Smooth muscle cell (in vitro differentiated cells): ENCODE measurements at regions not wholly inside any gene's neighbourhood (a gene's known extent, or its start where the extent isn't known, plus 50 kb on each side); places are given as distances from the start of the nearest gene placed in this dataset.

Experiments used
- DNase-seq: peaks from one replicate; lab custom pipeline; 2025; ENCODE audit not compliant: unreplicated experiment; lab: John Stamatoyannopoulos, UW
- H2AFZ ChIP-seq: fragments of 200-600 bp; sonication (generic); 2 replicates; pipeline ENCODE4 v1.6.0; 2016; ENCODE audit warnings: antibody characterized with exemption, low read depth, mild to moderate bottlenecking
- H3F3A ChIP-seq: fragments of 200-600 bp; sonication (generic); 2 replicates; pipeline ENCODE4 v1.6.0; 2017; ENCODE audit warnings: antibody characterized with exemption, low read depth
- H3K27ac ChIP-seq: fragments of 200-600 bp; sonication (generic); 2 replicates; pipeline ENCODE4 v1.5.1; 2016; ENCODE audit warnings: low read depth, mild to moderate bottlenecking
- H3K27me3 ChIP-seq: fragments of 200-600 bp; sonication (generic); 2 replicates; pipeline ENCODE4 v1.6.1; 2016; ENCODE audit warnings: low read depth, mild to moderate bottlenecking
- H3K36me3 ChIP-seq: fragments of 200-600 bp; sonication (generic); 2 replicates; pipeline ENCODE4 v1.5.1; 2016; ENCODE audit warnings: low read depth
- H3K4me1 ChIP-seq: fragments of 200-600 bp; sonication (generic); 2 replicates; pipeline ENCODE4 v1.5.1; 2016; ENCODE audit warnings: low read depth
- H3K4me2 ChIP-seq: fragments of 200-600 bp; sonication (generic); 2 replicates; pipeline ENCODE4 v1.6.0; 2016; ENCODE audit warnings: mild to moderate bottlenecking
- H3K4me3 ChIP-seq: fragments of 200-600 bp; sonication (generic); 2 replicates; pipeline ENCODE4 v1.5.1; 2016; ENCODE audit warnings: mild to moderate bottlenecking
- H3K79me2 ChIP-seq: fragments of 200-600 bp; sonication (generic); 2 replicates; pipeline ENCODE4 v1.6.0; 2016; ENCODE audit warnings: low read depth, mild to moderate bottlenecking
- H3K9ac ChIP-seq: fragments of 200-600 bp; sonication (generic); 2 replicates; pipeline ENCODE4 v1.6.0; 2016; ENCODE audit warnings: low read depth
- H3K9me3 ChIP-seq: fragments of 200-600 bp; sonication (generic); replicated peaks from 2 replicates; pipeline ENCODE4 v1.5.1; 2016; ENCODE audit warnings: low read depth
- H4K20me1 ChIP-seq: fragments of 200-600 bp; sonication (generic); 2 replicates; pipeline ENCODE4 v1.6.0; 2016; ENCODE audit warnings: low read depth
- CTCF ChIP-seq: fragments of 200-600 bp; sonication (generic); IDR thresholded peaks from 2 replicates; pipeline ENCODE4 v1.5.1; 2017; ENCODE audit warnings: borderline replicate concordance, mild to moderate bottlenecking, antibody characterized with exemption; ENCODE audit not compliant: insufficient read depth, poor library complexity, severe bottlenecking
- WGBS: methylation state at CpG from one replicate; pipeline ENCODE4 v1.1.7; 2016; ENCODE audit warnings: low lambda C conversion rate; 5-methylcytosine and 5-hydroxymethylcytosine counted together

GRCh38 chr7:133155146-133155545, 73.3 kb upstream of the CHCHD3 start:
- no peaks in the 10 kb centered on the region for H3K9me3 ChIP-seq
- H4K20me1 ChIP-seq: no peaks in the 10 kb centered on the region
- TF ChIP-seq CTCF: no peak
- no peaks in the 10 kb centered on the region for H3K27me3 ChIP-seq
- no peaks in the 10 kb centered on the region for H3K79me2 ChIP-seq
- DNase-seq: no peak
- no peak overlapping the region for H3K4me2 ChIP-seq
- 91% methylated on average over 4 of the region's 4 CpGs for WGBS
- H3K4me3 ChIP-seq: no peak overlapping the region
- H3K36me3 ChIP-seq: no peaks in the 10 kb centered on the region
- no peak overlapping the region for H3K9ac ChIP-seq
- no peak overlapping the region for H3K27ac ChIP-seq
- H2AFZ ChIP-seq: no peak overlapping the region
- H3F3A ChIP-seq: no peaks in the 10 kb centered on the region
- no peaks in the 10 kb centered on the region for H3K4me1 ChIP-seq

- Histone ChIP-seq H4K20me1 (no peaks in the 10 kb centered on the region), H3K27ac (no peak overlapping the region), H2AFZ (no peak overlapping the region), H3K9ac (no peak overlapping the region), H3K9me3 (no peaks in the 10 kb centered on the region), H3K79me2 (no peaks in the 10 kb centered on the region), H3K36me3 (no peaks in the 10 kb centered on the region), H3K4me1 (no peaks in the 10 kb centered on the region), H3K4me2 (no peak overlapping the region), H3K27me3 (no peaks in the 10 kb centered on the region), H3F3A (no peaks in the 10 kb centered on the region), H3K4me3 (no peak overlapping the region)
- DNase-seq: no peak
- no peak for TF ChIP-seq CTCF
- WGBS: 97% methylated on average over 1 of the region's 1 CpG
These were observed 73.8 kb upstream of the CHCHD3 start for GRCh38 chr7:133155642-133156041.

GRCh38 chr7:133157045-133157444, 75.2 kb upstream of the CHCHD3 start:
- TF ChIP-seq CTCF: no peak
- H3K27ac ChIP-seq: no peak overlapping the region
- H3K9me3 ChIP-seq: no peaks in the 10 kb centered on the region
- no peaks in the 10 kb centered on the region for H3K79me2 ChIP-seq
- H3K9ac ChIP-seq: no peak overlapping the region
- WGBS: 100% methylated on average over 1 of the region's 1 CpG
- DNase-seq: no peak
- H3K4me2 ChIP-seq: no peak overlapping the region
- no peaks in the 10 kb centered on the region for H3F3A ChIP-seq
- H4K20me1 ChIP-seq: no peaks in the 10 kb centered on the region
- no peak overlapping the region for H3K4me3 ChIP-seq
- no peaks in the 10 kb centered on the region for H3K36me3 ChIP-seq
- no peaks in the 10 kb centered on the region for H3K27me3 ChIP-seq
- H3K4me1 ChIP-seq: no peaks in the 10 kb centered on the region
- H2AFZ ChIP-seq: no peak overlapping the region

- TF ChIP-seq CTCF: no peak
- H3F3A ChIP-seq: no peaks in the 10 kb centered on the region
- H3K4me3 ChIP-seq: no peak overlapping the region
- no peak overlapping the region for H3K9ac ChIP-seq
- no peaks in the 10 kb centered on the region for H3K27me3 ChIP-seq
- H2AFZ ChIP-seq: no peak overlapping the region
- WGBS: 85% methylated on average over 6 of the region's 6 CpGs
- no peaks in the 10 kb centered on the region for H3K4me1 ChIP-seq
- H3K9me3 ChIP-seq: no peaks in the 10 kb centered on the region
- no peaks in the 10 kb centered on the region for H3K36me3 ChIP-seq
- H4K20me1 ChIP-seq: no peaks in the 10 kb centered on the region
- no peak overlapping the region for H3K4me2 ChIP-seq
- no peak for DNase-seq
- H3K27ac ChIP-seq: no peak overlapping the region
- H3K79me2 ChIP-seq: no peaks in the 10 kb centered on the region
These were observed 82.6 kb upstream of the CHCHD3 start for GRCh38 chr7:133164498-133164897.
